ENCODE measurements at regions not wholly inside any gene's neighbourhood (a gene's known extent, or its start where the extent isn't known, plus 50 kb on each side); places are given as distances from the start of the nearest gene placed in this dataset.

GRCh38 chr7:22586101-22586785, 86.3 kb upstream of the STEAP1B start:
- TF ChIP-seq EZH2 (IDR thresholded peaks at IDR 0.05): no peak
- TF ChIP-seq CTCF (IDR thresholded peaks at IDR 0.05): no peak
